ENCODE measurements at regions not wholly inside any gene's neighbourhood (a gene's known extent, or its start where the extent isn't known, plus 50 kb on each side); places are given as distances from the start of the nearest gene placed in this dataset.
"Not testable (repeated sequence)": the region's sequence is repeated elsewhere in the genome, so short reads cannot be mapped to it uniquely, and the experiment has no call there.

- no peak for DNase-seq (ENCODE audit: low read depth)
Measured at GRCh38 chr13:66154354-66154753, 1075.8 kb downstream of the PCDH9 start.

DNA sequence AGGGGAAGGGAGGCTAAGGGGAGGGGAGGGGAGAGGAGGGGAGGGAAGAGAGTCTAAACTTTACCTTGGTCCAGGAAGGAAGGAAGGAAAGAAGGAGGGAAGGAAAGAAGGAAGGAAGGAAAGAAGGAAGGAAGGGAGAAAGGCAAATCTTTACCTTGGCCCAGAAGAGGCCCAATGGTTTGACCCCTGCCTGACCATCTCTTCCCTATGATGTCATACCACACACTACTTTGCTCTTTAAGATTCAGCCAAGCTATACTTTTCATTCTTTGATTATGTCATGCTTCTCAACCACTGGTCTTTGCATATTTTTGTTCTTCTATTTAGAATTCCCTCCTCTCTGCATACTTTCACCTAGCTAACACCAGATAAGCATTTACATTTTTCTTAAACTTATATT is 1077.5 kb downstream of the PCDH9 start:
- no peak for DNase-seq (ENCODE audit: low read depth)

GRCh38 chr13:66144357-66144756 is 1085.8 kb downstream of the PCDH9 start:
- not testable (repeated sequence) for DNase-seq (ENCODE audit: low read depth)

- DNase-seq (ENCODE audit: low read depth), result no peak
Measured at GRCh38 chr13:66139701-66140100, 1090.4 kb downstream of the PCDH9 start.

- DNase-seq (ENCODE audit: low read depth), result no peak
Measured at GRCh38 chr13:66139250-66139649, 1090.9 kb downstream of the PCDH9 start.

GRCh38 chr13:66138172-66138811 is 1091.8 kb downstream of the PCDH9 start:
- DNase-seq (ENCODE audit: low read depth), result no peak

GRCh38 chr13:66137384-66137783 is 1092.8 kb downstream of the PCDH9 start:
- no peak for DNase-seq (ENCODE audit: low read depth)

DNA sequence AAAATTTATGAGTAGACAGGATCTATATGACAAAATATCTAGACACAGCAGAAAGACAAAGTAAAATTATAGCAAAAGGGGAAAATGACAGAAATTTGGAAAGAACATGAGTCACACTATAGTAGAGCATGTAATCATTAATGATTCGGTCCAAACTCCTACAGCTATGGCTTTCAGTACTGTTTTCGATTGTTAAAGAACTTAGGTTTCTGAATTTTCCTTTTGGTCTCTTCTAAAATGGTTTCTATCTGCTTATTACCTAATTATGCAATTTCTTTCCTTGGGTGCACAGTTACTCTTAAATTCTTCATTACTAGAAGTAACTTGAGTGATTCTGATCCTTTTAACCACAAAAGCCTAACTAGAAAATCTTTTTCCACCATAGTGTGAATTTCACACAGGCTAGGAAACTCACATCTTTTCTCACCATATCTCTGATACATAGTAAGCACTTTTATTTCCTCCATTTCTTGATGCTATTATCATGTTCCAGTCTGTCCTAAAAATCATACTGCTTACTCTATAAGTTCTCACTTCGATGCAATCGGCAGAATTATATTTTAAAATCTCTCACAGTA is 1101.4 kb downstream of the PCDH9 start:
- DNase-seq (ENCODE audit: low read depth), result peak; percentile 5

GRCh38 chr13:66128201-66128600 is 1101.9 kb downstream of the PCDH9 start:
- no peak for DNase-seq (ENCODE audit: low read depth)

DNA sequence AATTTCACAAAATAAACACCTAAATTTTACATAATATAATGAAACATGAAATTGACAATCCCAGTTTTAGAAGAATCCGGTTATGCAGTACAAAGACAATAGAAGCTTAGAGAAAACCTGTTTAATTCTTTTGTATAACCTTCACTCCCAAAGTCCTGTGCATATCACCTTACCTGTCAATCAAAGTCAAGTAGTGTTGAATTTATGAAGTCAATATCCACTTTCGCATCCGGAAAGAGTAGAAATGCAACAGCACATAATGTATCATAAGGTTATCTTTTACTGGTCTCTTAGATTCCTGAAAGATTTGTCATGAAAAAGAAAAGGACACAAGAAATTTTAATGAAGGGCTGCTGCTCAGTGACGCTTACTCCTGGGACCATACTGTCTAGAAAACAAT is 1112.6 kb downstream of the PCDH9 start:
- no peak for DNase-seq (ENCODE audit: low read depth)

DNA sequence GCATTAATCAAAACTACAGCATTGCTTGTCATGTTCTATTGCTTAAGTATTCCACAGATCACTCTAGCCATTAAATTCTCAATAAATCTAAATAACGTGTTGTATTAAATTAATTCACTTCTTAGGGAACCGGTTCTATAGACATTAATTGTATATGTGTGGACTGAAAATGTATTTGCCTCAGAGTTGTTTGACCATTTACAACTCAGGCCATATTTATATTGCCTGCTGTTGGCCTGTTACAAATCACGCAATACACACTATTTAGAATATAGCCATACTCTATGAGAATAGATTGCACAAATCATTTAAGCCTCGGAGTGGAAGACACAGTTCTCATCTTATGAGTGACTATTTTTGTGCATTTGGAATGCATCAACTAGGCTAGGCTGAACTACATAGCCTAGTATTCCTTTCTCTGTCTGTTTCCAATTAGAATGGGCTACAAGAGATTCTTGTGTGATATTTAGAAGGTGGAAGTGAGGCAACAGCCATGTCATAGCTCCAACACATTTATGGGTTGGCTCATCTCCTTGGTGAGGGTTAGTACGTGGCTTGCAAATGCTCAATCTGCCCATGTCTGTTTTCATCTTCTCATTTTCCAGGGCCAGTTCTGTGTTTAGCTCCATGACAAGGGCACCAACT is 1116.1 kb downstream of the PCDH9 start:
- no peak for DNase-seq (ENCODE audit: low read depth)

DNA sequence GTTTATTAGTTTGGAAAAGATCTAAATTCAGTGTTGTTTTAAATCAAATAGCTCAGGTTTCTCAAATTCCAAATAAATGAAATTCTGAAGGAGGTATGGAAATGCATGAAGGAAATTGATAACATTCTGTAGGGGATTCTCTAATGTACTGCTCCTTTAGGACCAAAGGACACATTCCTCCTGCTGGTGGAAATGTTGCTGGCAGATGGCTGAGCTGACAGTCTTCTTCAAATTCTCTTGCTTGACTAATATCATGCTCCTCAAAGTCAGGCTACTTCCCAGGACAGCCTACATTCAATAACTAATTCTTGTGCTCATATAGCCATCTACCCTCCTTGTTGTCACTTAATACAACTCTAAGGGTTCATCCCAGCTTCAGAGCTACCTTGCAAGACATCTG is 1118.5 kb downstream of the PCDH9 start:
- no peak for DNase-seq (ENCODE audit: low read depth)

- DNase-seq (ENCODE audit: low read depth), result no peak
Measured at GRCh38 chr13:66106246-66106645, 1123.9 kb downstream of the PCDH9 start.

DNA sequence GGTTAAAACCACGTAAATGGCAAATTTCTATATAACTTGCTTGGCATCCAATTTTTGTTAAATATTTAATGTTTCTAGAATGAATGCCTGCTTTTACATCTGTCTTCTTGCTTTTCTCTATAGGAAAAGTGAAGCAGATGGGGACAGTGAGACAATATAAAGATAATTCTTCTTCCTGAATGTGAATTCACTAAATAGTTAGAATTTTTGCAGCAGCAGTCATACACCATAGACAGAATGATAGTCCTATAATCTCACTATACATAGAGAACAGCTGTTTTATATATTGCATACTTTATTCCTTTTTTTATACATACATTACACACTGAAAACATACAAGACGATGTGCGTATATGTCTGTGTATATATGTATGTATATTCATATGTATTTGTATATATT is 1127.3 kb downstream of the PCDH9 start:
- no peak for DNase-seq (ENCODE audit: low read depth)

GRCh38 chr13:66099825-66100224 is 1130.3 kb downstream of the PCDH9 start:
- no peak for DNase-seq (ENCODE audit: low read depth)

DNA sequence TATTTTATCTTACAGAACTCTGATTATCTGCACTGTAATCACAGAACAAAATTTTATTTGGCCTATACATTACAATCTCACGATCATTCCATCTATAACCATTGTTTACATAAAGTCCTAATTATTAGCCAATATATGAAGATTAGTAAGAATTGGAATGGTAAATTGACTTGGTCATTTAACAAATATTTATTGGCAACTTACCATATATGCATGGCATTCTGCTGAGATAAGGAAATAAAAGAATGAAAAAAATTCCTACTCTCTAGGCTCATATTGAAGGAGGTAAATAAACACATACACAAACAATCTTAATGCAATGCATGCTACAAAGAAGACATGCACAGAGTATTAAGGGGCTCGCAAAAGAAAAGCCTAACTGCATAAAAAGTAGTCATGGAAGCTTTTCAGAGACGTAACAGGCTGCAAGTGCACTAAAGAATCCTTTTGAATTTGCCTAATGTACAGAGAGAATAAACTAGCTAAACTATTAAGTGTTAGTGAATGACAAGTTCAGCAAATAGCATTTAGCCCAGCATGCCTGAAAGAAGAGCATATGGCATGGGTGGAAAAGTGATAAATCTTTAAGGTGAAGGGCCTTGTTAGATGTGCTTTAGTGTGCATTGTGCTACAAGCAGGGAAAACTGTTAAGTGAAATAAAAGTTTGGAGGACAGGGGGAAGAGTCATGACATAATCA is 1131.1 kb downstream of the PCDH9 start:
- DNase-seq (ENCODE audit: low read depth), result no peak

DNA sequence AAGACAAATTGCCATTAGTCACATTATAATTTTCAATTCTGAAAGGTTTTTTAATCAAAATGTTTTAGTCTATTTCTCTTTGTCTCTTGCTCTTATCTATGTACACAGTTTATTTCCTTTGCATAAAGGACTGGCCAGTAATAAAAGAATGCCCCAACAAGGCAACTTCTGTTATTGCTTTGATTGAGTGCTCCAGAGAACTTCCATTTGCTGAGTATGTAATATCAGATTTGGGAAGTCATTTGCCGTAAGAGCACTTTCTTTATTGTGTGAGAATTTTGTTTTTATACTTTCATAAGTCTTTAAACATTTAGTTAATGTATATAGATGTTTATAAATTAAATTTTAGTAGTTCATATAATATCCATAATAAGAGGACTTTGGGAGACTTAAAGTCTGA is 1140.4 kb downstream of the PCDH9 start:
- no peak for DNase-seq (ENCODE audit: low read depth)

DNA sequence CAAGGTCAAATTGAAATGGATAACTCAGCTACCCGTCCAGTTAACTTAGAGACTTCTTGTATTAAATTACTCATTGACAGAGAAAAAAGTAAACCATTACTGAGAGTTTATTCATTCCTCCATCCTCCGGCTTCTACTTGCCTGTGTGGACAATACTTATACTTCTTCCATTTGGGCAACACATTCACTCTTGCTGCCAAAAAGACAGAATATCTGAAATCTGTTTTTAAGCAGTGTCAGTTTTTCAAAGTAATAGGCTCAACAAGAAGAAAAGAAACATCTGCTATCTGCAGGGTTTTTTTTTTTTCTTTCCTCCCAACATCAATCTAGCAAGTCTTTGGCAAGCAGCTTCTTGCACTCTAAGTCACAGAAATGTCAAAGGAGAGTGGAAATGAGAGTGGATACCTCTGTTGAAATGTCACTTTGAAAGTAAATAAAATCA is 1142.8 kb downstream of the PCDH9 start:
- DNase-seq (ENCODE audit: low read depth), result peak; percentile 6

GRCh38 chr13:66077132-66077689 is 1152.9 kb downstream of the PCDH9 start:
- no peak for DNase-seq (ENCODE audit: low read depth)

DNA sequence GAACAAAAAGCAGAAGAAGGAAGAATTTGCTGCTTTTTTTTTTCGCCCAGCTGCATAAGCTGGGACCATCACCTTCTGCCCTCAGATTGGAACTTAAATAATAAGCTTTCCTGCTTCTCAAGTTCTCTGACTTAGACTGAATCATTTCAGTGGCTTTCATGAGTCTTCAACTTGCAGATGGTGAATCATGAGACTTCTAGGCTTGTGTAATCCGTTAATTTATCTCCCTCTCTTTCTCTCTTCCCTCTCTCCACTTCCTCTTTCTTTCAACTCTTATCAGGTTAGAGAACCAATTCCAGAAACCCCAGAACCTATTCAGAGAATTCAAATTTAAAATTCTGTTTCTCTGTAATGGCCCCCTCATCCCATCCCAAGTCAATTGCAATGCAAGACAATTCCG is 1153.7 kb downstream of the PCDH9 start:
- DNase-seq (ENCODE audit: low read depth), result no peak

- DNase-seq (ENCODE audit: low read depth), result no peak
Measured at GRCh38 chr13:66074018-66074615, 1156.0 kb downstream of the PCDH9 start.

- not testable (repeated sequence) for DNase-seq (ENCODE audit: low read depth)
Measured at GRCh38 chr13:66072097-66072496, 1158.0 kb downstream of the PCDH9 start.
